ENCODE measurements at regions not wholly inside any gene's neighbourhood (a gene's known extent, or its start where the extent isn't known, plus 50 kb on each side); places are given as distances from the start of the nearest gene placed in this dataset.
"Not testable (repeated sequence)": the region's sequence is repeated elsewhere in the genome, so short reads cannot be mapped to it uniquely, and the experiment has no call there.

DNA sequence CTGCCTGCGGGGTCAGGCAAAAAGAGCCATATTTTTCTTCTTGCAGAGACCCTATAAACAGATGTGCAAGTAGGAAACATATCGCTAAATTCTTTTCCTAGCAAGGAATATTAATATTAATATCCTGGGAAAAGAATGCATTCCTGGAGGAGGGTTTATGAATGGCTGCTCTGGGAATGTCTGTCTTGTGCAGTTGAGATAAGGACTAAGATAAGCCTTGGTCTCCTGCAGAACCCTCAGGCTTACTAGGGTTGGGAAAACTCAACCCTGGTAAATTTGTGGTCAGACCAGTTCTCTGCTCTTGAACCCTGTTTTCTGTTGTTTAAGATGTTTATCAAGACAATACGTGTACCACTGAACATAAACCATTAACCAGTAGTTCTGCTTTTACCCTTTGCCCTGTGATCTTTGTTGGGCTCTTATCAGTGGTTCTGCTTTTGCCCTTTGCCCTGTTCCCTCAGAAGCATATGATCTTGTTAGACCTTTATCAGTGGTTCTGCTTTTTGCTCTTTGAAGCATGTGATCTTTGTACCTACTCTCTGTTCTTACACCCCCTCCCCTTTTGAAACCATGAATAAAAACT is 1548.2 kb upstream of the FLRT2 start:
- not testable (repeated sequence) for DNase-seq

DNA sequence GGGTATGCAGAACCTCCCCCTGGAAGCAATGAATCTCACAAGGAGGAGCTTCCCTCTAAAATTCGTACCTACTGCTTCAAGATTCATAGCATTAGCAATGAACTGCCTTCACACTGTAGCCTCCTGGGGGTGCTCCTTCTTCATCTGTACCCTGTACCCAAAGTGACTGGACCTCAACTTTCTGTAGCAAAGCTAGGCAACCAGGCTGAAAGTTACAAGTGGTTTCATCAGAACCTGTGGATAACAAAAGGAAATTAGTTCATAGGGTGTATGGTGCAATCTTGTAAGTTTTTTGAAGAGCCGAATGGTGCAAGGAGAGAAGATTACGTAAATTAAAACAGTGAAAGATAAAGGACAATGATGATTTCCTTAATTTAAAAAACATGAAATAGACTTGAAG is 1541.7 kb upstream of the FLRT2 start:
- no peak for DNase-seq

DNA sequence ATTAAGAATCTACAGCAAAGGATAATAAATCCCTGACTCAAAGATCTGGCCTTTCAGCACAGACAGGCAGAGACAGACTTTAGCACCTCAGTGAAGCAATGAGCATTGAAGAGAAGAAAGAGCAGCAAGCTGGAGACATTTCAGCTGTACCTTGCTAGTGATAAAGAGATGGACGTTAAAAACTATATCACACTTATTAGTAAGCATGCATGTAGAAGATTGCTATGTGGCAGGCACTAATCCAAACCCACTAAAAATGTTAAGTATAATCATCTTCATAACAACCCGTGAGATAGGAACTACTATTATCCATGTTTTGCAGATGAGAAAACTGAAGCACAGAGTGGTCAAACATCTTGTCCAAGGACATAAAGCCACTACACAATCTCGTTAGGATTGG is 1538.3 kb upstream of the FLRT2 start:
- no peak for DNase-seq

DNA sequence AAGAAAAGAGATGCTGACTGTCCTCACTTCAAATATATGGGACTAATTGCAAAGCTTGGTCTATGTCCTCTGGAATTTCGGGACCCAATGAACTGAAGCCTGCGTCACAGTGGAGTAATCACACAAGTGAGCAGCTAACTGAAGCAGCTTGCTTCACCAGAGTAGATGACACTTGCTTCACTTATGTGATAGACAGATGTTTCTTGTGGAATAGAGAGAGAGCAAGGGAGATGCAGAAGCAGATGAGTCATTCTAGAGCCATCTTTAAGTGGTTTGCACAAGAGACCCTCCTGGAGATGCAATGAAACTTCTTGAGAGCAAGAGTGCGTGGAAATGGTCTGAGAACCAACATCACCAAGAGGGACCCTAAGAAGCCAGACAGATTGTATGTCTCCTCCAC is 1537.1 kb upstream of the FLRT2 start:
- no peak for DNase-seq

DNA sequence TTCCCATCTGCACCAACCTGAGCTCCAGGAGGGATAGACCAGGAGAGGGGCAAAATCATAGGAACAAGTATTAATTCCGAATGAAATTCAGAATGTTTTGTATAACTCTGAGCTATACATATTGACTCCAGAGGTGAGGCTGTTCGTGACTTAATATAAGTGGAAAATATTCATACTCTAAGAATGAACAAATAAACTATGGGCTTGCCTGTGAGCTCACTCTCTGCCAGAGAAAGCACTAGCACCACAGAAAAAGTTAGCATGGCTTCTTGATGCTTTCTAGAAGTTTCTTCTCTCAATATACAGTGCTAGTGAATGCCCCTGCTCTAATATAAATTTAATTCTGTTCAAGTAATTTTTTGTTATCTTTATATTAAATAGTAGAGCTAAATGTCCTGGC is 1536.4 kb upstream of the FLRT2 start:
- no peak for DNase-seq

DNA sequence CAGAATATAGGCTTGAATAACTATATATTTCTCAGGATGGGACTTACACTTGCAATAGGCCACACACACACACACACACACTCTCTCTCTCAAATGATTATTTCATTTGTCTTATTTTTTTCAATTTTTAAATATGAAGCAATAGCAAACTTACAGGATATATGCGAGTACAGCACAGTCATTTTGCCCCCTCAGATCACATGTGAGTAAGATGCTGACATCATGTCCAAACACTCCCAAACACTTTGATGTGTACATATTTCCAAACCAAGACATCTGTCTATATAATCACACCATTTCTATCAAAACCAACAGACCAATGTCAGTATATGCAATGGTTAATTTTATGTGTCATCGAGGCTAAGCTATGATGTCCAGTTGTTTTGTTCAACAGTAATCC is 1535.9 kb upstream of the FLRT2 start:
- DNase-seq, result no peak

DNA sequence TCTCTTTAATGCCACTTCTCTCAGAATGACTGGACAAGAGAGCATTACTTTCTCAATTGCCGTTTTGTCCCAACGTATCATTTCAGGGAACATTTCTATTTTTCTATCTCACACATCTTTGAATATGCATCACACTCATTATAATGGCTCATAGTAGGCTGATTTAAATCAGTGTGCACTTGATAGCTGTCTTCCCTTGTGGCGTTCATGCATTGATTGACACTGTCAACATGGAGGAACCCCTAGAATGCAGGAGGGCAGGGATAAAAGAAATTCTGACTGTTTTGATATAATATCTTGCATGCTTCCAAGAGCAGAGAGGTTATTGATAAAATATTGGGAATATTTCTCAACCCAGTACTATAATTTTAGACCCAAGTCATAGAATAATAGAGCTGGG is 1528.9 kb upstream of the FLRT2 start:
- no peak for DNase-seq

DNA sequence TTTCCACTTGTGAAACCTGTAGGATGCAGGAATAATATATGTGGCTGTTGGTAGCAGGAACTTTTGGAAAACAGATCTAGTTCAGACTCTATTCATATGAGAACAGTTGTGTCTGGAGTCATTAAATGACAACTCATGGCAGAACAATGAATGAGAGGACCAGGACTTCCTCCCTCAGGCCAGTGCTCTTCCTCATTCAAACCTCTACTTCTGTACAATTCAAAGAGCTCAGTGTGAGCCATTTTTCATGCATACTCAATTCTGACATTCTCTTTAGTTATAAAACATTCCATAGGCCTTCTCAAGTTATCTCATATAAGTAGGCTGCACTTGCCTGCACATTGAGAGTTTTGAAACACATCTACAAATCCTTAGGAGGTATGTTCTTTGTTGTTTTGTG is 1526.6 kb upstream of the FLRT2 start:
- no peak for DNase-seq

DNA sequence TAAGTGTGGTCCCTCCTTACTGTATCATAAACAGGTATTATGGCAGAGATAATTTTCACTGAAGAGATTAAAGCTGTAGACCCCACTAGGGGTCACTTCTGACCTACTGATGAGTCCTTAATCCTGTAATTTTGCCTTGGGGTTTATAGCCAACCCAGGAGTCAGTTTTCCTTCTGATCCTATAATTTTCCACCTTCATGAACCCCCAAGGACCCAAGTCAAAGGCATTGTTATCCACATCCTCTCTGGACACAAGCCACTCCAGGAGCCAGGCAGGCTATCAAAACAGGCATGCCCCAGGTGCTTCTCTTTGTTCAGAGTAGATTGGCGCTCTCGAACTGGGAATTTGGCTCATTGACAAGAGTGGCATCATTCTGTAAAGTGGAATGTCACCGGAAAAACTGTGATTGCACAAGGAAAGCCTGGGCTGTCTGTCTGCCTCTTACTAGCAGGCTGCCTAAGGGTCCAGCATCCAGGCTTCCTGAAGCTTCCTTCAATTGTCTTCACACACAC is 1523.2 kb upstream of the FLRT2 start:
- peak; percentile 48 for DNase-seq

DNA sequence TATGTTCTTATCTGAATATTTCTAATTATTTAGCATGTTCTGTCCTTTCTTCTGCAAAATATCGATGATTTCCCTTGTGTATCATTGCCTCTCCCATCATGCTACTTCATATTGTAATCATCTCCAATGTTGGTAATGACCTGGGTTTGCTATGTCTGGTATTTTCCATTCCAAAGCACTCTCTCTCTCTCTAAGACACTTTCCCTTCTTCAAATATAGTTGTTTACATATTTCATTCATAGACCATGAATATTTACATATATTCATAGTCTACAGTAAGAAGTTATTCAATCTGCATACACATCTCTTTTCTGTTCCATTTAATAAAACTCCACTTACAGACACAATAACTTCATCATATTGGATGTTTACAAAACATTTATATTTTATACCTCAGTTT is 1516.5 kb upstream of the FLRT2 start:
- no peak for DNase-seq

DNA sequence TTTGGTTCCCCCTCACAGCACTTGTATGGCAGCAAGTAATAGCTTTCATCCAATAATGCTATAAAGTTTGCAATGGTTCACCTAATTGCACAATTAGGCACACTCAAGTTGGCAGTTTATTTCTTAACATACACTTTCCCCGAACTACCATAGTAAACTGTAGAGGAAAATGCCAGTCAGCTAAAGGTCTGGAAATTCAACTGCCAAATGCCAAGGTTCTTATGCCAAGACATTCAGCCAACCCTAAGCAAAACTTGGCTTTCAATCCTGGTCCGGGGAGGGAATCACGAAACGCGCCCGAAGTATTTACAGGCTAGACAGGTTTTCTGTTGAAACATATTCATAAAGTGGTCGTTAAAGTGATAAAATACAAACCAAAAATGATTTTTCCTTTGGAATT is 1512.4 kb upstream of the FLRT2 start:
- DNase-seq, result no peak

DNA sequence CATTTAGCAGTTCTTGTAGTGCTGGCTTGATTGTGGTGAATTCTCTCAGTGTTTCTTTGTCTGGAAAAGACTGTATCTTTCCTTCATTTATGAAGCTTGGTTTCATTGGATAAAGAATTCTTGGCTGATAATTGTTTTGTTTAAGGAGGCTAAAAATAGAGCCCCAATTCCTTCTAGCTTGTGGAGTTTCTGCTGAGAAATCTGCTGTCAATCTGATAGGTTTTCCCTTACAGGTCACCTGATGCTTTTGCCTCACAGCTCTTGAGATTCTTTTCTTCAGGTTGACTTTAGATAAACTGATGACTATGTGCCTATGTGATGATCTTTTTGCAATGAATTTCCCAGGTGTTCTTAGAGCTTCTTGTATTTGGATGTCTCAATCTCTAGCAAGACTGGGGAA is 1508.5 kb upstream of the FLRT2 start:
- DNase-seq, result no peak

DNA sequence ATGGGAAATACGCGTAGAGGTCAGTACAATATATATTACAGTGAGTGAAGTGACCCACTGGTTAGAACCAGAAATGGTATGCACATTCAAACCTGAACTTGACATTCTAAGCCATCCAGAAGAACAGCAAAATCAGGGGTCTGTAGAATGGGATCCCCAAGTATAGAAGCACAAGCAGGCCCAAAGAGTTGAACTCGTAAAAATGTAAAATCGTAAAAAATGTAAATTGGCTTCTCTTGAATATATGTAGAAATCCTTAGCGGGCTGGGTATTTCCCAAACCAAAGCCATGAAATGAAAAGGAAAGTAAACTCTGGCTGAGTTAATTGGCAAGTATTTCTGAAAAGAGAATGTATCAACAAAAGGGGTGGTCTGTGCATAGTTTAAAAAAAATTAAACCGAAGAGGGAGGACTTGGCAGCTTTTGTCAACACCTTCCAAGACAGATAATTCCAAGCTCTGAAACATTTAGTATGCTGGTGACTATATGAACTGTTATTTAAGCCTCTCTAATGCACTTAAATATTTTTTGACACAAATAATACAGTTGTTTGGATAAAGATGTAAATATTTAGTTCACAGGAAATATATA is 1505.6 kb upstream of the FLRT2 start:
- DNase-seq, result no peak

DNA sequence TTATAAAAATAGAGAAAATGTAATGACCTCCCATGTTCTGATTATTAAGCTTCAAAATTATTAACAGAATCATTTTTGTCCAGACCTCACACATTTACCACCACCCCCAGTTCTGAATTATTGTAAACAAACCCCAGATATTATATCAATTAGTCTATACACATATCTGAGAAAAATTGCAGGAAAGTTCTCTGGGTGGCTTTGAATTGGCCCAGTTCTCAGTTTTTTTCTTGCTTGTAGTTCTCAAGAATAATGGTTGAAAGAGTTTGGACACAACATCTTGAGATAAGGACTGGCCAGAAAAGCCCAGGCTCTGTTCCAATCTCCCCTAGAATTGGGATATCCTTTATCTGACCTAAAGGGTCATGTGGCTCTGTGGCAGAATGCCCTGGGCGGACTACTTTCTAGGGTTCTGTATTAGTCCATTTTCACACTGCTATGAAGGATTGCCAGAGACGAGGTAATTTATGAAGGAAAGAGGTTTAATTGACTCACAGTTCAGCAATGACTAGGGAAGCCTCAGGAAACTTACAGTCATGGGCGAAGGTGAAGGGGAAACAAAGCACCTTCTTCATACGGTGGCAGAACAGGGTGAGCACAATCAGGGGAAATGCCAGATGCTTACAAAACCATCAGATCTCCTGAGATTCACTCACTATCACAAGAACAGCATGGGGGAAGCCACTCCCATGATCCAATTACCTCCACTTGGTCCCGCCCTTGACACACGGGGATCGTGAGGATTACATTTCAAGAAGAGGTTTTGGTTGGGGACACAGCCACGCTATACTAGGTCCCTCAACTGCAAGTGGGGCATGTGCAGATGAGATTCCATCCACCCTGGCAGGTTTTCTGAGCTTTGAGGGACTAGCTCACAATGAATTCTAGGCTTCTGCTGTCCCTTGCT is 1504.6 kb upstream of the FLRT2 start:
- DNase-seq, result no peak

DNA sequence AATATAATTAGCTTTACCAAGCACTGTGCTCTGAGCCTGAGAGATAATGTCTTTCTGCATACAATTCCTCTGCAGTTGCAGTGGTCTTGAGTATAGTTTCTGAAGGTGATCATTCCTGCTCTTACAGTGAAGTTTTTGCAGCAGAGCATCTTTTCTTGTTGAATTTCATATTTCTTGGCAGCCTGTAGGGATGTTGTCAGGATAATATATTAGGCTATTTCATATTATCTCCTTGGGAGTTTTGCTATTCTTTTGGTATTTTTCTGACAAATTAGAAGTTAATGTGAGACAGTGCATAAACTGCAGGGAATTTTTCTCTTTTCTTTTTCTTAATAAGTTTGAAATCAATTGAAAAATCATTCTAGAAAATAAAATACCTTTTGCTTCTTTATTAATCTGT is 1502.6 kb upstream of the FLRT2 start:
- DNase-seq, result no peak

DNA sequence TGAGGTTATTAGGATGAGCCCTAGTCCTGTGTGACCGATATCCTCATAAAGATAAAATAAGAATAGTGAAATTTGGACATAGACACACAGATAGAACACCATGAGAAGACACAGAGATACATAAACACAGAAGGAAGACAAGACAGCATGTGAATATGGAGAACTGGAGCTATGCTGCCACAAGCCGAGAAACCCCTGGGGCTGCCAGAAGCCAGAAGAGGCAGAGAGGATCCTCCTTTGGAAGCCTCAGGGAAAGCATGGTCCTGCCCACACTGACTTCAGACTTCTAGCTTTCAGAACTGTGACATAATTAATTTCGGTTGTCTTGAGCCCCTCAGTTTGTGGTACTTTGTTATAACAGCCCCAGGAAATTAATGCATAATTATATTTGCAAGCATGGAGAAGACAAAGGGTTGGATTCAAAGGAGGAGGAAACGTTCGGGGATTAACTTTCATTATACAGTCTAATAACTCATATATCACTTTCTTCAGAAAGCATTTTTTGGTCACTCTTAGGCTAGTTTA is 1501.8 kb upstream of the FLRT2 start:
- DNase-seq, result no peak

DNA sequence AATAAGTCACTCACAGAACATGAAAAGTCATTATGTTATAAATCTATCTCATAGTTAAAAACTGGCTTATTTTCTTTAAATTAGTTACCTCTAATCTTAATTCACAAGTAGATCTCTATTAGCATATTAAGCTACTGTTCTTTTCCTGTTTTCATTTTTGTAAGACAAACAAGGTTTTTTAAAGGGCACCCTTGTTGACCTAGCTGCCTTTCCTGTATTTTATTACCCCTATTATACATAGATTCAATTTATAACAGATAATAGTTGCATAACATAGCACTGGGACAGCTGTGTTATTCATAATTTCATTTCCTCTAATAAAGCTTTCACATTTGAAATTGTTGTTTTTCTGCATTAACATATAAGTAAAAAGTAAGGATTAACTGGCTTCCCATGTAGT is 1500.7 kb upstream of the FLRT2 start:
- no peak for DNase-seq

DNA sequence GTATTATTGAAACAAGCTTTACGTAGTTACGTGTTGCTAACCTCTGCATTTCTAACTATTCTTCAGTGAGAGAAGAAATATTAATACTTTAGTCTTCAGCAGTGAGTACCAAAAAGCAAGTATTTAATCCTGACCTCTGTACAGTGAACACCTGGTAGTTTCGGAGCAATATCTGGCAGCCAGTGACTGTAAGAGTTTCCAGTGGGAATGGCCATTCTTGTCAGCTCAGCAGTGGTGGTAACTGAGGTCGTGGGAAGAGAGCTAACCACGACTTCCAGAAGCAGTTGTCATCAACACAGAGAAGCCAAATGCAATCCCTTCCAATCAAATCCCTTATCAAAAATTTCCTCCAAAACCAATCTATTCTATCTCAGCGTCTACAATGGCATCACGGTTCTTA is 1500.2 kb upstream of the FLRT2 start:
- DNase-seq, result no peak

DNA sequence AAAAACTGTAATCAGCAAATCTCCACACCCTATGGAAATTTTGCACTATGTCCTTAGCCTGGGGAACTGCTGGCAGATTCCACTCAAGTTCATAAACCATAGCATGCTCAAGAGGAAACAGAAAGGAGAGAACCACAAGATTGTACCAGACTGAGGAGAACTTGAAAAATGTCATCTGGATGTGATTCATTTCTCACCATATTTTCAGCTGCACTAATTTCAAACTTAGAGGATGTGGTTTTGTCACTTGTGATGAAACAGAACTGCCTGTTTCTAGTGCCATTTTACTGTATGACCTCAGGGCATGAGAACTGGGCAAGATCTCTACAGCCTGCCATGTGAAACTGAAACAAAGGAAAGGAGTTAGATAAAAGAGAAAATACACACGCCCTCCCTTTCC is 1493.1 kb upstream of the FLRT2 start:
- no peak for DNase-seq

DNA sequence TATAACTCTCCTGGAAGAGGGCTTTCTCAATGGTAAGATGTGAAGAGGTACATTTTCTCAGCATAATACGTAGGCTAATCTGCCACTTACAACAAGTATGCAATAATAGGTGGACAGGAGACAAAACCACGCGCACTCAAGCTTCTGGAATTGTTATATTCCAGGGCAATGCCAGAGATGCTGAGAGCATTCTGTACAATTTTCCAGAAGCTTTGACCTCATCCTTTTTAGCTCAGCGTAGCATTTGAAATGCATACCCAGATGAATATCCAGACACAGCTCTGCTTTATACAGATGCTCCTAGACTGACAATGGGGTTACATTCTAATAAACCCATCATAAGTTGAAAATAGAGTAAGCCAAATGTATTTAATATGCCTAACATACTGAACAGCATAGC is 1492.4 kb upstream of the FLRT2 start:
- DNase-seq, result no peak

DNA sequence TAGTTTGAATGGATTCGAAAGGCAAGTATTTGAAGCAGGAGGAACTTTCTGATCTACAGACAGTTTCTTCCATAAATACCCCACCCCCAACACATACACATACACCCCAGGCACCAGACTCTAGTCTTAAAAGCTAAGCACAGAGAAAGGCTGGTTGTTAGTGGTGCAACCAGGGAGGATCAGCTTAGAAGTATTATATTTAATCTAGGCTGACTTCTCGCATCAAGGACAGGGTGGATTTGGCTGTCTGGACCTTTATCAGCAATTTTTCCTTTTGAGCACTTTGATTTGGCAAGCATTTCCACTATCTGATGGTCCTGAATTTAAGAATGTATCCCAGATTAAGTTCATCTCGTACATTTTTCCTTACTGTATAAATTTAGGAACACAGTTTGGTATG is 1489.8 kb upstream of the FLRT2 start:
- no peak for DNase-seq

DNA sequence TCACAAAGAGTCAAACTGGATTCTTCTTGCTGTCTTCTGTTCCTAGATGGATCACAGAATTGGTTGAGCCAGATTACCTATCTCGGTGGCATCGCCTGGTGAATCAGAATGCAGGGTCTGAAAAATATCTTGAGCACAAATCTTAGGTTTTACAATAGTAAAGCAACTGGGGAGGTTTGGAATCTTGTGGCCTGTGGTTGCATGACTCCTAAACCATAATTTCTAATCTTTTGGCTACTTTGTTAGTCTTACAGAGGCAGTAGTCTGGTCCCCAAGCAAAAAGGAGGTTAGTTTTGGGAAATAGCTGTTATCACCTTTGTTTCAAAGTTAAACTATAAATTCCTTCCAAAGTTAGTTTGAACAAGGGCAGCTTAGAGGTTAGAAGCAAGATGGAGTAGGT is 1488.5 kb upstream of the FLRT2 start:
- DNase-seq, result no peak

DNA sequence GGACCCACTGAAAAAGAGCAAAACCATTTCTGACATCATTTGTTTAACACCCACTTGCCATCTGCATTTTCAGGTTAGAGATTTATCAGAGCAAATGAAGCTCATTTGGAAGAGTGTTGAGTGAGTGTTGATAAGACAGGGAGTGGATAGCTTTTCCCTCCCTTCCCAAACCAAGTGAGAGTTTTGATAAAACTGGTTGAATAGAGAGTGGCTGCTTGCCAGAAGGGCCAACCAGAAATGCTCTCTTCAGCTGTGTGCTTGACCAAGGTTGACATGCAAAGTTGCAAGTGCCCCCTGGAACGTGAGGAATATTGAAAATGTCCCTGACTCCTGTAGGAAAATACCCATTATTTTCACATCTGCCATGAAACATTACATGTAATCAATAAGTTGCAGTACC is 1487.0 kb upstream of the FLRT2 start:
- no peak for DNase-seq
